Thoracic aorta (tissue), 2 donors: ENCODE measurements at regions not wholly inside any gene's neighbourhood (a gene's known extent, or its start where the extent isn't known, plus 50 kb on each side); places are given as distances from the start of the nearest gene placed in this dataset.

Experiments
- ATAC-seq: fragments of 150-250 bp; one replicate; pipeline ENCODE4 v1.8.0; 2017; ENCODE audit warnings: low read depth; ENCODE audit not compliant: insufficient number of reproducible peaks, low FRiP score
- DNase-seq: peaks from one replicate; pipeline ENCODE4 v3.0.0-alpha.2; 2020; ENCODE audit warnings: low spot score
- H3K27ac ChIP-seq, 2 donors: fragments of 200-600 bp; sonication (generic); 1 replicate in 1 of 2; 2 replicates in 1 of 2; pipeline ENCODE4 v1.5.1; 2016; ENCODE audit warnings: mild to moderate bottlenecking in 2 of 2, moderate library complexity in 2 of 2
- H3K27me3 ChIP-seq: fragments of 200-600 bp; sonication (generic); replicated peaks from 2 replicates; pipeline ENCODE4 v1.6.0; 2016; ENCODE audit warnings: mild to moderate bottlenecking; ENCODE audit not compliant: insufficient read depth
- H3K36me3 ChIP-seq: fragments of 200-600 bp; sonication (generic); one replicate; pipeline ENCODE4 v1.5.1; 2016
- H3K4me1 ChIP-seq, 2 donors: fragments of 200-600 bp; sonication (generic); 1 replicate in 1 of 2; 2 replicates in 1 of 2; pipeline versions ENCODE4 v1.5.1 to v1.6.0; 2016; ENCODE audit warnings: low read depth in 2 of 2, mild to moderate bottlenecking in 1 of 2; ENCODE audit not compliant: control insufficient read depth in 1 of 2
- H3K4me3 ChIP-seq: fragments of 200-600 bp; sonication (generic); 2 replicates; pipeline ENCODE4 v1.5.1; 2016; ENCODE audit warnings: mild to moderate bottlenecking
- H3K9me3 ChIP-seq: fragments of 200-600 bp; sonication (generic); 2 replicates; pipeline ENCODE4 v1.5.1; 2016
- TF ChIP-seq, protein P1 (sequence below): fragments of 200-600 bp; sonication (generic); IDR thresholded peaks from one replicate; pipeline ENCODE4 v1.5.1; 2019; ENCODE audit warnings: antibody characterized with exemption

DNA sequence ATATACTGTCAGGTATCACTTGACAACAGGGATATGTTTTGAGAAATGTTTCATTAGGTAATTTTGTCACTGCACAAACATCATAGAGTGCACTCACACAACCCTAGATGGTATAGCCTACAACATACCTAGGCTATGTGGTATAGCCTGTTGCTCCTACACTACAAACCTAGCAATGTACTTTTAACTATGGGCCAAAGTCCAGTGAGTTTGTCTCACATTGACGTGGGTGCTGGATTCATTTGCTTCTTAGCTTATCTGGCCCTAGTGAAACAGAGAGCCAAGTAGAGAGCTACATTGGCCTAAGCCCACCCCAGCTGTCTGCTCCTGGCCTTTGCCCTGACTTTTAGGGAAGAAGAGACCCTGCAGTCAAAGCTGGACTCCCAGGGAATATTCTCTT, 180.7 kb upstream of the EGFLAM start:
- DNase-seq (no peak), ATAC-seq (no peak)
- Histone ChIP-seq H3K27me3 (no peaks in the 10 kb centered on the region), H3K27ac (no peak overlapping the region), H3K4me3 (no peak overlapping the region), H3K36me3 (no peaks in the 10 kb centered on the region), H3K4me1 (no peaks in the 10 kb centered on the region), H3K9me3 (no peaks in the 10 kb centered on the region)
- TF ChIP-seq, protein P1, sequence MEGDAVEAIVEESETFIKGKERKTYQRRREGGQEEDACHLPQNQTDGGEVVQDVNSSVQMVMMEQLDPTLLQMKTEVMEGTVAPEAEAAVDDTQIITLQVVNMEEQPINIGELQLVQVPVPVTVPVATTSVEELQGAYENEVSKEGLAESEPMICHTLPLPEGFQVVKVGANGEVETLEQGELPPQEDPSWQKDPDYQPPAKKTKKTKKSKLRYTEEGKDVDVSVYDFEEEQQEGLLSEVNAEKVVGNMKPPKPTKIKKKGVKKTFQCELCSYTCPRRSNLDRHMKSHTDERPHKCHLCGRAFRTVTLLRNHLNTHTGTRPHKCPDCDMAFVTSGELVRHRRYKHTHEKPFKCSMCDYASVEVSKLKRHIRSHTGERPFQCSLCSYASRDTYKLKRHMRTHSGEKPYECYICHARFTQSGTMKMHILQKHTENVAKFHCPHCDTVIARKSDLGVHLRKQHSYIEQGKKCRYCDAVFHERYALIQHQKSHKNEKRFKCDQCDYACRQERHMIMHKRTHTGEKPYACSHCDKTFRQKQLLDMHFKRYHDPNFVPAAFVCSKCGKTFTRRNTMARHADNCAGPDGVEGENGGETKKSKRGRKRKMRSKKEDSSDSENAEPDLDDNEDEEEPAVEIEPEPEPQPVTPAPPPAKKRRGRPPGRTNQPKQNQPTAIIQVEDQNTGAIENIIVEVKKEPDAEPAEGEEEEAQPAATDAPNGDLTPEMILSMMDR, result no peak

GRCh38 chr5:38071831-38072694, 186.3 kb upstream of the EGFLAM start:
- H3K27me3 ChIP-seq, result no peaks in the 10 kb centered on the region
- TF ChIP-seq, protein P1, result no peak
- no peak for DNase-seq
- H3K4me3 ChIP-seq, result no peak overlapping the region
- no peaks in the 10 kb centered on the region for H3K9me3 ChIP-seq
- no peaks in the 10 kb centered on the region for H3K36me3 ChIP-seq
- no peaks in the 10 kb centered on the region for H3K4me1 ChIP-seq
- H3K27ac ChIP-seq, result no peak overlapping the region
- no peak for ATAC-seq

DNA sequence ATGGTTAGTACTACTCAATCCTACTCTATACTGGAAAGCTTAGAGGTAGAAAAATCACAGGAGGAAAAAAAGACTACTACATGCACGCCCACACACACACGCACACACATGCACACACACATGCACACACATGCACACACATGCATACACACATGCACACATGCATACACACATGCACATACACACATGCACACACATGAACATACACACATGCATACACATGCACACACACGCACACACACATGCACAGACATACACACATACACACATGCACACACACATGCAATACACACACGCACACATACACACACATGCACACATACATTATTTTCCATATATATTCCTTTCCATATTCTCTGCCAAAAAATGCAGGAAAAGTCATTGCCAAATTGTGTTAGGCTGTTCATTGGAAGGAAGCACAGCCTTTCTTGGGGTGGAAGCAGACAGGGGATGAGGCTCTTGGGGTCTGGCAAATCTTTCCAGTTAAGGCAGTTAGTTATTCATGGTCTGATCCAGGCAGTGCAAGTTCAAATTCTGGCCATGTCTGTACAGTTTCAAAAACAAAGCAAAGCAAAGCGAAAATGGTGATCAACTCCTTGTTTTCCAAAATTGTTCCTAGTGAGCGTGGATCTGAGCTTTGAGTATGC, 187.9 kb upstream of the EGFLAM start:
- no peak for DNase-seq
- no peaks in the 10 kb centered on the region for H3K4me1 ChIP-seq
- TF ChIP-seq, protein P1, result no peak
- no peaks in the 10 kb centered on the region for H3K36me3 ChIP-seq
- no peaks in the 10 kb centered on the region for H3K9me3 ChIP-seq
- H3K27ac ChIP-seq, result no peak overlapping the region
- H3K4me3 ChIP-seq, result no peak overlapping the region
- no peak for ATAC-seq
- H3K27me3 ChIP-seq, result no peaks in the 10 kb centered on the region

DNA sequence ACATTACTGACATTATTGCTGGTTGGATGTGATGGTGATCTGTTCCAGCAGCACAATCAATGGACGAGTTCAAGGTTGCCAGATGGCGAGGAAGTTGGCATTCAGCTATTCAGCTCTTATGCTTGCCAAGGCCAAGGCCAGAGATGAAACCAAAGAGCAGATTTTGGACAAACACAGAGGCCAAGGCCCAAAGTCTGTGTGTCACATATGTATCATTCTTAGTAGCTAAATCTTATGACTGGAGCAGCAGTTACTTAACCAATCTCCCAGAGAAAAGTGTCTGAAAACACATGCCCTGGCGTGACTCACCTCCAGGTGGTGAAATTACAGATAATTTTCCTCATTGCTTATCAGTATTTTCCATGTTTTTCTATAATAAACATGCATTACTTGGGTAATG, 189.0 kb upstream of the EGFLAM start:
- H3K9me3 ChIP-seq, result no peaks in the 10 kb centered on the region
- ATAC-seq (no peak), DNase-seq (no peak)
- H3K27me3 ChIP-seq, result no peaks in the 10 kb centered on the region
- no peak overlapping the region for H3K4me3 ChIP-seq
- no peaks in the 10 kb centered on the region for H3K36me3 ChIP-seq
- H3K4me1 ChIP-seq, result no peaks in the 10 kb centered on the region
- H3K27ac ChIP-seq, result no peak overlapping the region
- TF ChIP-seq, protein P1, result no peak

DNA sequence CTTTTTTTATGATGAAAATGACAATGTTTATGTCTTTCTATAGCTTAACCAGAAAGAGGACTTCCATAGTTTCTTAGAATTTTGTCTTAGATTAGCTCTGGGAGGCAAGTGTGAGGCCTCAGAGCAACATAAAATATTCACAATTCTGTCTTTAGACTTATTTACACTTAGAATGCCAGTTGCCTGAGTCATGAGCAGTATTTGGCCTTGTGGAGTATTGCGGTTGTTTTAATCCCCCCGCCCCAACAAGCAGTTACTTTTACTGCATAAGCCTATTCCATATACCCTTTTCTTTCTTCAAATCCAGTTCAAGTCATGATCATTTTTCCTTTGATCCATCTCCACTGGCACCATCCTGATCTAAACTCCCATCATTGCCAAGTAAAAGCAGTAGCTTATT, 198.0 kb upstream of the EGFLAM start:
- TF ChIP-seq, protein P1, result no peak
- no peak for ATAC-seq
- H3K36me3 ChIP-seq, result no peaks in the 10 kb centered on the region
- DNase-seq, result no peak
- H3K27ac ChIP-seq, result no peak overlapping the region
- H3K4me3 ChIP-seq, result no peak overlapping the region
- peaks cover 0 to 6% of the 10 kb centered on the region in 2 donors for H3K4me1 ChIP-seq
- H3K9me3 ChIP-seq, result no peaks in the 10 kb centered on the region
- no peaks in the 10 kb centered on the region for H3K27me3 ChIP-seq
